ENCODE measurements at regions not wholly inside any gene's neighbourhood (a gene's known extent, or its start where the extent isn't known, plus 50 kb on each side); places are given as distances from the start of the nearest gene placed in this dataset.

GRCh38 chr9:73059247-73059646, 92.4 kb upstream of the ANXA1 start:
- no peak overlapping the region for H3K4me3 ChIP-seq
- H3K27ac ChIP-seq, result peak overlapping the region; percentile 43 to 70
- no peak for DNase-seq (ENCODE audit: low read depth in 1 of 2, low spot score in 1 of 2)
- no peak for TF ChIP-seq USF2 (IDR thresholded peaks at IDR 0.05)
- no peak for TF ChIP-seq JUN (IDR thresholded peaks at IDR 0.05)
- TF ChIP-seq EHF (CRISPR knock-in tag; IDR thresholded peaks at IDR 0.05), result no peak
- TF ChIP-seq HOXB5 (CRISPR knock-in tag; IDR thresholded peaks at IDR 0.05), result no peak
- TF ChIP-seq SMC3 (IDR thresholded peaks at IDR 0.05), result no peak
- TF ChIP-seq NR3C1 (IDR thresholded peaks at IDR 0.05), result no peak
- TF ChIP-seq PHF8 (IDR thresholded peaks at IDR 0.05; ENCODE audit: borderline replicate concordance, low read depth), result no peak
- TF ChIP-seq MAZ (IDR thresholded peaks at IDR 0.05; ENCODE audit: borderline replicate concordance, low read depth, low read length), result no peak
- TF ChIP-seq E2F6 (IDR thresholded peaks at IDR 0.05; ENCODE audit: borderline replicate concordance, low read depth), result no peak
- no peak for TF ChIP-seq MAFK (IDR thresholded peaks at IDR 0.05; ENCODE audit: partially characterized antibody)
- no peak for TF ChIP-seq POLR2A (IDR thresholded peaks at IDR 0.05; ENCODE audit: low read length)
- TF ChIP-seq SREBF2 (IDR thresholded peaks at IDR 0.05), result no peak
- TF ChIP-seq HDAC2 (IDR thresholded peaks at IDR 0.05), result no peak
- TF ChIP-seq NFE2L2 (conservative IDR thresholded peaks at IDR 0.05; ENCODE audit: low read length), result no peak
- TF ChIP-seq REST (IDR thresholded peaks at IDR 0.05), result no peak
- no peak for TF ChIP-seq TFCP2L1 (CRISPR knock-in tag; IDR thresholded peaks at IDR 0.05)
- no peak for TF ChIP-seq RAD21 (conservative IDR thresholded peaks at IDR 0.05 in 1 of 2, IDR thresholded peaks at IDR 0.05 in 1 of 2)
- no peak for TF ChIP-seq MAX (IDR thresholded peaks at IDR 0.05)
- no peak for TF ChIP-seq FOSB (CRISPR knock-in tag; IDR thresholded peaks at IDR 0.05)
- no peak for TF ChIP-seq EHMT2 (IDR thresholded peaks at IDR 0.05; ENCODE audit: low read depth)
- WGBS (ENCODE audit: missing lambda C conversion rate), result 64% methylated on average over 2 of the region's 2 CpGs
- ChIA-PET POLR2A (no interaction called here), CTCF (interaction anchor here (0.8 to 2.9 kb wide), 3 partner anchors 14 to 23 kb away, joined by 3 to 8 read pairs (median 5); no protein-coding TSS in a partner anchor)
- H3K4me1 ChIP-seq, result peaks cover 30% of the 10 kb centered on the region
- peak overlapping the region; percentile 39 for H3K4me2 ChIP-seq
- ATAC-seq, result no peak
- no peak for FAIRE-seq
- H3K9me3 ChIP-seq, result no peaks in the 10 kb centered on the region

GRCh38 chr9:73056245-73056644, 95.4 kb upstream of the ANXA1 start:
- 68% methylated on average over 5 of the region's 5 CpGs for WGBS (ENCODE audit: missing lambda C conversion rate)
- TF ChIP-seq MAZ (IDR thresholded peaks at IDR 0.05; ENCODE audit: borderline replicate concordance, low read depth, low read length) (no peak), NFE2L2 (conservative IDR thresholded peaks at IDR 0.05; ENCODE audit: low read length) (no peak), REST (IDR thresholded peaks at IDR 0.05) (no peak), HOXA7 (CRISPR knock-in tag; IDR thresholded peaks at IDR 0.05) (no peak), HES2 (IDR thresholded peaks at IDR 0.05) (no peak), CEBPB (IDR thresholded peaks at IDR 0.05) (no peak), FOXS1 (CRISPR knock-in tag; IDR thresholded peaks at IDR 0.05) (no peak), JUN (IDR thresholded peaks at IDR 0.05) (no peak), SREBF2 (IDR thresholded peaks at IDR 0.05) (no peak), FOSB (CRISPR knock-in tag; IDR thresholded peaks at IDR 0.05) (no peak), BHLHE40 (IDR thresholded peaks at IDR 0.05; ENCODE audit: low read depth, low read length) (no peak), KDM5A (IDR thresholded peaks at IDR 0.05) (no peak), PHF8 (IDR thresholded peaks at IDR 0.05; ENCODE audit: borderline replicate concordance, low read depth) (no peak), HEYL (CRISPR knock-in tag; IDR thresholded peaks at IDR 0.05) (no peak), NPAS2 (CRISPR knock-in tag; IDR thresholded peaks at IDR 0.05; ENCODE audit: borderline replicate concordance) (no peak), GATA3 (IDR thresholded peaks at IDR 0.05; ENCODE audit: borderline replicate concordance) (no peak), RCOR1 (IDR thresholded peaks at IDR 0.05; ENCODE audit: low read depth, low read length) (no peak)

More at GRCh38 chr9:73056245-73056644, 95.4 kb upstream of the ANXA1 start:
- ATAC-seq (peak in 1 of 2 experiments; percentile 64; a peak in 3 of 6 replicates), DNase-seq (ENCODE audit: low read depth in 1 of 2, low spot score in 1 of 2) (no peak), FAIRE-seq (peak; percentile 32)
- POLR2A ChIA-PET, result interaction anchor here (0.5 kb wide), 1 partner anchor 69 kb away, joined by 3 read pairs; no protein-coding TSS in a partner anchor
- H3K4me3 ChIP-seq, result no peak overlapping the region
- peak overlapping the region; percentile 21; the same call in 2 of the 3 replicates for H3K4me2 ChIP-seq
- peak overlapping the region; percentile 48 to 74 for H3K27ac ChIP-seq
- CTCF ChIA-PET, result interaction anchor here (1.0 to 2.1 kb wide), 3 partner anchors 18 to 23 kb away, joined by 3 to 6 read pairs (median 4); no protein-coding TSS in a partner anchor
- H3K4me1 ChIP-seq, result peaks cover 60% of the 10 kb centered on the region
- no peaks in the 10 kb centered on the region for H3K9me3 ChIP-seq

All from A549 (cell line).